K562 (cell line): ENCODE measurements at regions not wholly inside any gene's neighbourhood (a gene's known extent, or its start where the extent isn't known, plus 50 kb on each side); places are given as distances from the start of the nearest gene placed in this dataset.

Experiments used
- ATAC-seq: fragments of 200-7000 bp; cut with Tn5 transposase; 3 replicates; pipeline ENCODE4 v1.9.1; 2020; ENCODE audit warnings: moderate library complexity
- BruUV-seq: library from RNA; stranded (reverse); fragments of 400-500 nt; replicated peaks from 2 replicates; lab custom pipeline; 2021; lab: Mats Ljungman, UMichigan
- CTCF ChIA-PET: fragments of 300-600 bp; formaldehyde crosslinking; extraction: SDS; loops from one replicate; lab custom pipeline; 2021; ENCODE audit warnings: low intra/inter-chr PET ratio; lab: Yijun Ruan, JAX
- POLR2A ChIA-PET: fragments of 300-600, 350-650 bp; sonication (Branson Sonifier 250); formaldehyde crosslinking; extraction: SDS; loops from one replicate; lab custom pipeline; 2021; ENCODE audit warnings: antibody characterized with exemption, inconsistent platforms; lab: Yijun Ruan, JAX
- DNase-seq, 4 experiments: peaks; one replicate each; pipeline versions ENCODE4 v3.0.0 to v3.0.0-alpha.2; 2011 to 2018; ENCODE audit warnings: low spot score in 3 of 4, mixed read lengths in 3 of 4; ENCODE audit errors: extremely low read depth in 1 of 4
- FAIRE-seq: peaks from 2 replicates; lab custom pipeline; 2011; peaks lifted over from hg19 to GRCh38; lab: Jason Lieb, UNC
- H2AFZ ChIP-seq: 2 replicates; pipeline ENCODE4 v1.6.0; 2011; ENCODE audit warnings: low read depth, low read length, control low read depth, inconsistent platforms
- H3K27ac ChIP-seq: fragments of 200-600 bp; 3 replicates; pipeline ENCODE4 v1.8.0; 2011; ENCODE audit warnings: low read depth, mild to moderate bottlenecking, control low read depth, inconsistent platforms, low read length, moderate library complexity, mixed read lengths; ENCODE audit errors: extremely low read depth
- H3K27me3 ChIP-seq, 2 experiments: fragments of 300-600 bp in 1 of 2; 2 replicates in 1 of 2; 3 replicates in 1 of 2; pipeline versions ENCODE4 v1.6.0 to v1.8.0; 2011; ENCODE audit warnings: inconsistent platforms in 2 of 2, low read length in 2 of 2, mild to moderate bottlenecking in 1 of 2, mixed read lengths in 1 of 2, moderate library complexity in 1 of 2; ENCODE audit not compliant: control insufficient read depth in 2 of 2, insufficient read depth in 2 of 2
- H3K36me3 ChIP-seq: fragments of 300-600 bp; 3 replicates; pipeline ENCODE4 v1.8.0; 2011; ENCODE audit warnings: mild to moderate bottlenecking, low read length, inconsistent platforms; ENCODE audit not compliant: control insufficient read depth, insufficient read depth
- H3K4me1 ChIP-seq, 2 experiments: fragments of 200-600 bp in 1 of 2; replicated peaks in 1 of 2; 2 replicates in 1 of 2; 3 replicates in 1 of 2; pipeline versions ENCODE4 v1.5.1 to v1.8.0; 2011; ENCODE audit warnings: inconsistent platforms in 2 of 2, low read length in 2 of 2, mild to moderate bottlenecking in 1 of 2, mixed read lengths in 1 of 2, moderate library complexity in 1 of 2; ENCODE audit not compliant: control insufficient read depth in 2 of 2, insufficient read depth in 2 of 2
- H3K4me2 ChIP-seq: 2 replicates; pipeline ENCODE4 v1.6.1; 2011; ENCODE audit warnings: low read length, control low read depth, inconsistent platforms, mixed read lengths; ENCODE audit not compliant: insufficient read depth
- H3K4me3 ChIP-seq: fragments of 200-600 bp; sonication (generic), shearing (Covaris generic); 2 replicates; pipeline ENCODE4 v1.5.1; 2016; ENCODE audit warnings: control low read depth, inconsistent platforms
- H3K79me2 ChIP-seq: fragments of 200-600 bp; 3 replicates; pipeline ENCODE4 v1.8.0; 2011; ENCODE audit warnings: low read length, inconsistent platforms; ENCODE audit not compliant: control insufficient read depth, insufficient read depth
- H3K9ac ChIP-seq, 2 experiments: 2 replicates each; pipeline versions ENCODE4 v1.6.0 to v1.6.1; 2011; ENCODE audit warnings: low read depth in 2 of 2, low read length in 2 of 2, control low read depth in 1 of 2, inconsistent platforms in 1 of 2, mild to moderate bottlenecking in 1 of 2, mixed read lengths in 1 of 2; ENCODE audit not compliant: insufficient read depth in 1 of 2
- H3K9me1 ChIP-seq: one replicate; pipeline ENCODE4 v1.6.0; 2011; ENCODE audit warnings: inconsistent platforms, mild to moderate bottlenecking, low read length, moderate library complexity; ENCODE audit not compliant: control insufficient read depth, insufficient read depth
- H3K9me3 ChIP-seq: replicated peaks from 2 replicates; pipeline ENCODE4 v1.5.1; 2011; ENCODE audit warnings: low read depth, low read length, inconsistent platforms; ENCODE audit not compliant: control insufficient read depth, insufficient read depth
- H4K20me1 ChIP-seq: replicated peaks from 2 replicates; pipeline ENCODE4 v1.6.1; 2011; ENCODE audit warnings: low read length, inconsistent platforms, mixed read lengths; ENCODE audit not compliant: control insufficient read depth, insufficient read depth
- E2F1 ChIP-seq: sonication (generic); formaldehyde crosslinking; IDR thresholded peaks from 2 replicates; pipeline ENCODE4 v1.8.1; 2023; ENCODE audit warnings: mild to moderate bottlenecking, missing genetic modification reagents, moderate library complexity
- ELF4 ChIP-seq: fragments of 450-650 bp; formaldehyde crosslinking; IDR thresholded peaks from 2 replicates; pipeline ENCODE4 v1.4.0; 2022; ENCODE audit warnings: missing genetic modification characterization
- EWSR1 ChIP-seq: fragments of 450-650 bp; IDR thresholded peaks from 2 replicates; pipeline ENCODE4 v1.6.1; 2018; ENCODE audit warnings: borderline replicate concordance, mild to moderate bottlenecking, low read depth, moderate library complexity; ENCODE audit not compliant: partially characterized antibody
- GTF2B ChIP-seq: IDR thresholded peaks from 2 replicates; pipeline ENCODE4 v1.6.1; 2011; ENCODE audit not compliant: insufficient read length; ENCODE audit errors: extremely low read depth
- HIVEP1 ChIP-seq: fragments of 250-450 bp; sonication (Bioruptor Pico); IDR thresholded peaks from 2 replicates; pipeline ENCODE4 v1.4.0; 2020; ENCODE audit warnings: mild to moderate bottlenecking
- KDM1A ChIP-seq, 2 experiments: fragments of 450-650 bp; IDR thresholded peaks; 2 replicates each; pipeline ENCODE4 v1.6.1; 2016; ENCODE audit warnings: mild to moderate bottlenecking in 2 of 2
- PHF21A ChIP-seq: fragments of 450-650 bp; IDR thresholded peaks from 2 replicates; pipeline ENCODE4 v1.6.1; 2017; ENCODE audit warnings: low read depth, borderline replicate concordance
- SRF ChIP-seq, 2 experiments: fragments of 250-450, 450-650 bp in 1 of 2; sonication (Bioruptor Pico) in 1 of 2; sonication (generic) in 1 of 2; formaldehyde crosslinking; IDR thresholded peaks; 2 replicates each; pipeline versions ENCODE4 v1.5.0 to v1.5.1; 2020 to 2022; ENCODE audit warnings: mild to moderate bottlenecking in 1 of 2, missing genetic modification reagents in 1 of 2
- WGBS: fragments of 100-300 bp; shearing (Covaris generic); methylation state at CpG from one replicate; pipeline ENCODE4 v1.1.6; 2016; ENCODE audit warnings: low coverage, mixed read lengths; ENCODE audit not compliant: insufficient coverage; ENCODE audit errors: missing lambda C conversion rate; 5-methylcytosine and 5-hydroxymethylcytosine counted together
- in situ Hi-C: fragments of 300-500 bp; cut with MboI; formaldehyde crosslinking; loops from 4 replicates; pipeline ENCODE4 v1.15.0; 2018; ENCODE audit warnings: inconsistent platforms, mixed read lengths
- intact Hi-C: fragments of 100-400 bp; cut with micrococcal nuclease; formaldehyde crosslinking; loops from 2 replicates; pipeline ENCODE4 v1.14.2; 2022

- no peaks in the 10 kb centered on the region for H3K4me1 ChIP-seq
- no peaks in the 10 kb centered on the region for H3K79me2 ChIP-seq
- H2AFZ ChIP-seq, result no peak overlapping the region
- TF ChIP-seq KDM1A (IDR thresholded peaks at IDR 0.05), result no peak
- no peak for TF ChIP-seq EWSR1
- no peak for TF ChIP-seq HIVEP1 (CRISPR knock-in tag)
- TF ChIP-seq PHF21A, result no peak
- TF ChIP-seq GTF2B, result no peak
- no peak for TF ChIP-seq ELF4
- TF ChIP-seq E2F1 (CRISPR knock-in tag), result no peak
- no peak for TF ChIP-seq SRF (CRISPR knock-in tag; IDR thresholded peaks at IDR 0.05)
- BruUV-seq, result no TSS peak
- no peak overlapping the region for H3K9ac ChIP-seq
- no peaks in the 10 kb centered on the region for H3K36me3 ChIP-seq
- FAIRE-seq (no peak), ATAC-seq (no peak), DNase-seq (no peak)
- ChIA-PET POLR2A (no interaction called here), CTCF (no interaction called here)
- intact Hi-C loops, result no loop called here
- no peak overlapping the region for H3K4me2 ChIP-seq
- 0% methylated on average over 4 of the region's 4 CpGs for WGBS
- no peaks in the 10 kb centered on the region for H3K27me3 ChIP-seq
- in situ Hi-C loops, result no loop called here
- no peak overlapping the region for H3K4me3 ChIP-seq
- H3K9me1 ChIP-seq, result no peaks in the 10 kb centered on the region
- H4K20me1 ChIP-seq, result no peaks in the 10 kb centered on the region
- H3K9me3 ChIP-seq, result no peaks in the 10 kb centered on the region; the same call in 1 of the 2 replicates
- H3K27ac ChIP-seq, result no peak overlapping the region
Measured at GRCh38 chr2:21469564-21469963, 345.8 kb downstream of the TDRD15 start.
